ENCODE measurements at regions not wholly inside any gene's neighbourhood (a gene's known extent, or its start where the extent isn't known, plus 50 kb on each side); places are given as distances from the start of the nearest gene placed in this dataset.

DNA sequence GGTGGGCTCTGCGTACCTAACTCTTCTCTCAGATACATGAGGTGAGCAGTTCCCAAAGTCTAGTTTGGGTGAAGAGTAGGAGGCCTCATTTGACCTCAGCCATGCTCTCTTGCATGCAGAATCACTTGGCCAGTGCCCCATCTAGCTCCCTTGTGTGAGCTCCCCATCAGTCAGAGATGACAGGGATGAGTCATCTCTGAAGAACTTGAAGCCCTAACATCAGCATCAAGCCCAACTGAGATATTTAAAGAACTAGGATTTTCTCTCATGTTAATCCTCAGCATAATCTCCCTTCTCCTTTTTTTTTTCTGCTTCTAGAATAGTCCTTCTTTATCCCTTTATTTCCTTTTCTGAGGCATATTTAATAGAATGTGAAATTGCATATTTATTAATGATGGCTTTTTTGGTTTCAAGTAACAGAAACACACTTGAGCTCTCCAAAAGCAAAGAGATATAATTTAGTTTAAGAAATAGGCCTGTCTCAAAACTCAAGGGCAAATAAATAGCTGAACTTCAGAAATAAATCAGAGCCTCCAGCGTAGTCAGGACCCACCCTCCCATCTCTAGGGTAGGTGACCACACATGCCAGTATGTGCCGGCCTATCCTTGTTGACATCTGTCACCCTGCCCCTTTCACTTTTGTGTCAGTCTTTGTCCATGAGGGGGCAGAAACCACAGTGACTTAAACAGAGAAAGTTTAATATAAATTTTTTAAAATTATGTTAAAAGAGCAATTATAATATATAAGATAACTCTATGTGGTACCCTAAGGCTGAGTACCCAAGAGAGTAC, 112.3 kb downstream of the TSEN15 start:
- no peak for TF ChIP-seq CTCF (IDR thresholded peaks at IDR 0.05; ENCODE audit: low read depth, low read length, poor library complexity, severe bottlenecking)
- no peak for TF ChIP-seq EZH2phosphoT487 (IDR thresholded peaks at IDR 0.05; ENCODE audit: borderline replicate concordance, low read length)
